Coronary artery (tissue), 2 donors: ENCODE measurements at regions not wholly inside any gene's neighbourhood (a gene's known extent, or its start where the extent isn't known, plus 50 kb on each side); places are given as distances from the start of the nearest gene placed in this dataset.

Experiments used
- DNase-seq: peaks from one replicate; pipeline ENCODE4 v3.0.0-alpha.2; 2017; ENCODE audit warnings: low spot score
- H3K27ac ChIP-seq, 2 donors: fragments of 200-600 bp; sonication (generic); one replicate each; pipeline ENCODE4 v1.5.1; 2016 to 2019
- H3K4me3 ChIP-seq: fragments of 200-600 bp; sonication (generic); 2 replicates; pipeline ENCODE4 v1.5.1; 2016; ENCODE audit warnings: mild to moderate bottlenecking, moderate library complexity
- CTCF ChIP-seq: fragments of 200-600 bp; sonication (generic); IDR thresholded peaks from one replicate; pipeline ENCODE4 v1.5.1; 2019; ENCODE audit warnings: antibody characterized with exemption

GRCh38 chr5:87074934-87075541 is 192.6 kb upstream of the RASA1 start:
- Histone ChIP-seq H3K27ac (no peak overlapping the region), H3K4me3 (no peak overlapping the region)
- DNase-seq = no peak
- TF ChIP-seq CTCF = no peak

- H3K4me3 ChIP-seq = no peak overlapping the region
- H3K27ac ChIP-seq = no peak overlapping the region
- DNase-seq = no peak
- no peak for TF ChIP-seq CTCF
Observed at GRCh38 chr5:87076411-87076810, 191.3 kb upstream of the RASA1 start.

- Histone ChIP-seq H3K4me3 (no peak overlapping the region), H3K27ac (no peak overlapping the region)
- no peak for DNase-seq
- no peak for TF ChIP-seq CTCF
Observed at GRCh38 chr5:87076931-87077330, 190.8 kb upstream of the RASA1 start.

DNA sequence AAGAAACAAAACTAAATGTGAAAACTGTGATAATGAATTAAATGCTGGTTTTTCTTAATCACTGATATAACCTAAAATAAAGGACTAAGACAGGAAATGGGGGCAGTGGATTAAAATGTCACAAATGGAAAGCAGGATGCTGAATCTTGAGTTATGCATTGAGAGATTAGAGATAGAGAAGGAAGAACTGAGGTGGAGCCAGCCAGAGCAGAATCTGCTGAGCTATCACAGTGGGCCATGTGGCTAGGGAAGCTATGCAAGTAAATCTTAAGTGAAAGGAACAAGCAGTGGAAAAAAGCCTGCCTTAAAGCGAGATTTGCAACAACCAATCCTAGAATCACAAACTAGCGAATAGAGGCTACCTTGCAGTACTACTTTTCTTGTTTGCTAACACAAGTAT is 188.5 kb upstream of the RASA1 start:
- H3K4me3 ChIP-seq = no peak overlapping the region
- TF ChIP-seq CTCF = no peak
- DNase-seq = no peak
- H3K27ac ChIP-seq = no peak overlapping the region

DNA sequence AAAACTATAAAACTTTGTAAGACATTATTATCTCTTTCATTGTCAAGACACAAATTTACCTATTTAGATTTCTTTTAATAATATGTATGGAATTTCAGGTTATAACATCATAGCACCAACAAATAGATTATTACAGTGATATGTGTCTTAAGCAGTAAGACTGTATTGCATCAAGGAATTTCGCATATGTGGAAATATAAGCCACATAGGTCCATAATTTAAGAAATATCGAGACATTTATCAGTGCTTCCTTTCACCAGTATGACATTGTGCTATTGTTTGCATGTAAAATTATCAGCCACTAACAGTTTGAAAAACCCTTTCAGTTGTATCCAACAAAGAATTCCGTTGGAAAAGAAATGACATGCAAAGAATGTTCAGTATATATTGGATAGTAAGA is 186.7 kb upstream of the RASA1 start:
- H3K27ac ChIP-seq = no peak overlapping the region
- no peak for DNase-seq
- H3K4me3 ChIP-seq = peak overlapping the region; percentile 1
- TF ChIP-seq CTCF = no peak

DNA sequence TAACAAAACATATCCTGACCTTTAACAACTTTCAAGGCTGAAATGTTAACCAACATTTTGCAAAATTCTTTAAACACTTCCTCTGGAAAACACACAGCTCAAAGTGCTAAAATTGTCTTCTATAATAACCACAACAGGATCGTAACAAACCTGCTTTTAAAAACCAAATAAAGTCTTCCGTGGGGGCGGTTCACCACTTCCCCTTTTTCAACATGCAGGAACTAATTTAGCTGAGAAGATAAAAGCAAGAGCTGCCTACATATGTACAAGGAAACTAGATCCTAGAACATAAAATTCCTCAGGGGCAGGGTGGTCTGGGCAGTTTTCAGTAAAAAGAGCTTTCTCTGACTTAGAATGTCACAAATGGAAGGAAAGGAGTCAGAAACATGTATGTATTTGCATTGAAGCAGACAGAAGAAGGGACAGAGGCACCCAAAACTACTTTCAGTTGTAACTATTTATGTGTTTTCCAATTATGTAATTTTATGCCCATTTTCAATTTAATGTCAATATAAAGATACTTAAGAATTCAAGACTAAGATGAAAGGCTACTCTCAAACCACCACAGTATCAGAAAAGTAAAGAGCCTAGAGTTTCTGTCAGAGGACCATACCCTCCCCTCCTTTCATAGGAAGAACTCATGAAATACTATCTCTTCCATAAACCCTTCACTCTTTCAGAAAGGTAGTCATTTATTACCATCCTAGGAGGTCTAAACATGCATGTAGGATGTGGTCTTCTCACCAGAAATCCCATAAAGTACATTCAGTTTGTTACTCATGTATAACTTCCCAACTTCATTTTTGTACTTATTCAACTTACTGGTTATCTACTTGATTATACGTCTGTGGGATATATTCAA is 185.9 kb upstream of the RASA1 start:
- no peak overlapping the region for H3K27ac ChIP-seq

More for the DNA sequence above, 185.9 kb upstream of the RASA1 start:
- no peak for TF ChIP-seq CTCF
- H3K4me3 ChIP-seq = peak overlapping the region; percentile 1
- DNase-seq = no peak
